Glomerular endothelial cell (primary cell): ENCODE measurements at regions not wholly inside any gene's neighbourhood (a gene's known extent, or its start where the extent isn't known, plus 50 kb on each side); places are given as distances from the start of the nearest gene placed in this dataset.
A peak's percentile ranks its signal among the peaks of the same experiment; 100 is the strongest.

Experiments used
- DNase-seq: peaks from one replicate; pipeline ENCODE4 v3.0.0-alpha.2; 2011; ENCODE audit warnings: low read depth, low spot score; ENCODE audit errors: extremely low read depth

- no peak for DNase-seq
These were observed 116.1 kb upstream of the ZNF366 start for GRCh38 chr5:72623323-72623722.

GRCh38 chr5:72622170-72622760 is 115.1 kb upstream of the ZNF366 start:
- no peak for DNase-seq

GRCh38 chr5:72621576-72621975 is 114.4 kb upstream of the ZNF366 start:
- no peak for DNase-seq

GRCh38 chr5:72619677-72620076 is 112.5 kb upstream of the ZNF366 start:
- DNase-seq, result no peak

GRCh38 chr5:72619251-72619650 is 112.0 kb upstream of the ZNF366 start:
- no peak for DNase-seq

GRCh38 chr5:72618708-72619107 is 111.5 kb upstream of the ZNF366 start:
- no peak for DNase-seq

- DNase-seq, result no peak
These were observed 107.9 kb upstream of the ZNF366 start for GRCh38 chr5:72615061-72615460.

- DNase-seq, result no peak
These were observed 106.3 kb upstream of the ZNF366 start for GRCh38 chr5:72613515-72613914.

- DNase-seq, result no peak
These were observed 105.6 kb upstream of the ZNF366 start for GRCh38 chr5:72612810-72613209.

- DNase-seq, result peak; percentile 63
These were observed 104.0 kb upstream of the ZNF366 start for GRCh38 chr5:72611118-72611730.

- DNase-seq, result no peak
These were observed 101.7 kb upstream of the ZNF366 start for GRCh38 chr5:72608926-72609325.

- no peak for DNase-seq
These were observed 101.1 kb upstream of the ZNF366 start for GRCh38 chr5:72608297-72608696.

- DNase-seq, result no peak
These were observed 100.2 kb upstream of the ZNF366 start for GRCh38 chr5:72607381-72607780.

GRCh38 chr5:72606525-72606924 is 99.3 kb upstream of the ZNF366 start:
- no peak for DNase-seq

GRCh38 chr5:72605632-72606031 is 98.4 kb upstream of the ZNF366 start:
- DNase-seq, result no peak

GRCh38 chr5:72604798-72605154 is 97.6 kb upstream of the ZNF366 start:
- DNase-seq, result no peak

GRCh38 chr5:72604111-72604797 is 97.0 kb upstream of the ZNF366 start:
- DNase-seq, result peak; percentile 99

- no peak for DNase-seq
These were observed 95.8 kb upstream of the ZNF366 start for GRCh38 chr5:72602696-72603685.

- DNase-seq, result no peak
These were observed 94.7 kb upstream of the ZNF366 start for GRCh38 chr5:72601861-72602260.

GRCh38 chr5:72600391-72600981 is 93.3 kb upstream of the ZNF366 start:
- DNase-seq, result no peak
